Breast epithelium (tissue), 4 donors: ENCODE measurements at regions not wholly inside any gene's neighbourhood (a gene's known extent, or its start where the extent isn't known, plus 50 kb on each side); places are given as distances from the start of the nearest gene placed in this dataset.

Experiments used
- DNase-seq, 2 donors: peaks; one replicate each; pipeline ENCODE4 v3.0.0-alpha.2; 2019; ENCODE audit warnings: low spot score in 2 of 2
- H3K27ac ChIP-seq, 2 donors: fragments of 200-600 bp; sonication (generic) in 1 of 2; one replicate each; pipeline ENCODE4 v1.5.1; 2016 to 2019; ENCODE audit warnings: mild to moderate bottlenecking in 1 of 2
- H3K27me3 ChIP-seq, 2 donors: fragments of 200-600 bp; sonication (generic) in 1 of 2; one replicate each; pipeline versions ENCODE4 v1.5.1 to v1.6.0; 2017 to 2019; ENCODE audit warnings: control low read depth in 1 of 2, mild to moderate bottlenecking in 1 of 2
- H3K36me3 ChIP-seq: fragments of 200-600 bp; one replicate; pipeline ENCODE4 v1.5.1; 2019
- H3K4me1 ChIP-seq, 2 donors: fragments of 200-600 bp; sonication (generic); one replicate each; pipeline ENCODE4 v1.5.1; 2016 to 2019; ENCODE audit warnings: control low read depth in 1 of 2
- H3K4me3 ChIP-seq, 3 donors: fragments of 200-600 bp; sonication (generic); 1 replicate in 2 of 3; 2 replicates in 1 of 3; pipeline ENCODE4 v1.5.1; 2016 to 2019; ENCODE audit warnings: mild to moderate bottlenecking in 3 of 3, moderate library complexity in 2 of 3
- H3K9me3 ChIP-seq, 2 donors: fragments of 200-600 bp; sonication (generic) in 1 of 2; one replicate each; pipeline ENCODE4 v1.5.1; 2016 to 2019; ENCODE audit warnings: control low read depth in 1 of 2
- POLR2A ChIP-seq: fragments of 450-650 bp; IDR thresholded peaks from one replicate; pipeline ENCODE4 v1.6.1; 2016; ENCODE audit warnings: antibody characterized with exemption, mild to moderate bottlenecking, moderate library complexity
- POLR2AphosphoS5 ChIP-seq, 3 donors: sonication (generic); formaldehyde crosslinking; IDR thresholded peaks; one replicate each; pipeline ENCODE4 v1.6.1; 2017; ENCODE audit warnings: antibody characterized with exemption in 3 of 3
- intact Hi-C: fragments of 100-400 bp; cut with DNase I; formaldehyde crosslinking; loops from one replicate; pipeline ENCODE4 v1.15.1; 2023; ENCODE audit warnings: low total_unique reads
- TF ChIP-seq, protein P1 (sequence below), 3 donors: fragments of 450-650 bp; IDR thresholded peaks; one replicate each; pipeline ENCODE4 v1.5.1; 2016 to 2017; ENCODE audit warnings: antibody characterized with exemption in 3 of 3, mild to moderate bottlenecking in 3 of 3, moderate library complexity in 3 of 3

DNA sequence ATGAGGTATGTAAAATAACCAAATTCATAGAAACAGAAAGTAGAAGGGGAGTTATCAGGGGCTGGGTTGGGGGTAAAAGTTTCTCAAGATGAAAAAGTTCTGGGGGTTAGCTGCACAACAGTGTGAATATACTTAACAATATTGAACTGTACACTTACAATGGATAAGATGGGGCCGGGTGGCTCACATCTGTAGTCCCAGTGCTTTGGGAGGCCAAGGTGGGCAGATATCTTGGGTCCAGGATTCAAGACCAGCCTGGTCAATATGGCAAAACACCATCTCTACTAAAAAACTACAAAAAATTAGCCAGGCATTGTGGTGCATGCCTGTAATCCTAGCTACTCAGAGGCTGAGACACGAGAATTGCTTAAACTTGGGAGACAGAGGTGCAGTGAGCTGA, 274.3 kb downstream of the TJP1 start:
- no peaks in the 10 kb centered on the region for H3K36me3 ChIP-seq
- no peak for DNase-seq
- TF ChIP-seq POLR2A (no peak), POLR2AphosphoS5 (IDR thresholded peaks at IDR 0.05) (no peak)
- TF ChIP-seq, protein P1, sequence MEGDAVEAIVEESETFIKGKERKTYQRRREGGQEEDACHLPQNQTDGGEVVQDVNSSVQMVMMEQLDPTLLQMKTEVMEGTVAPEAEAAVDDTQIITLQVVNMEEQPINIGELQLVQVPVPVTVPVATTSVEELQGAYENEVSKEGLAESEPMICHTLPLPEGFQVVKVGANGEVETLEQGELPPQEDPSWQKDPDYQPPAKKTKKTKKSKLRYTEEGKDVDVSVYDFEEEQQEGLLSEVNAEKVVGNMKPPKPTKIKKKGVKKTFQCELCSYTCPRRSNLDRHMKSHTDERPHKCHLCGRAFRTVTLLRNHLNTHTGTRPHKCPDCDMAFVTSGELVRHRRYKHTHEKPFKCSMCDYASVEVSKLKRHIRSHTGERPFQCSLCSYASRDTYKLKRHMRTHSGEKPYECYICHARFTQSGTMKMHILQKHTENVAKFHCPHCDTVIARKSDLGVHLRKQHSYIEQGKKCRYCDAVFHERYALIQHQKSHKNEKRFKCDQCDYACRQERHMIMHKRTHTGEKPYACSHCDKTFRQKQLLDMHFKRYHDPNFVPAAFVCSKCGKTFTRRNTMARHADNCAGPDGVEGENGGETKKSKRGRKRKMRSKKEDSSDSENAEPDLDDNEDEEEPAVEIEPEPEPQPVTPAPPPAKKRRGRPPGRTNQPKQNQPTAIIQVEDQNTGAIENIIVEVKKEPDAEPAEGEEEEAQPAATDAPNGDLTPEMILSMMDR (IDR thresholded peaks at IDR 0.05), result no peak

DNA sequence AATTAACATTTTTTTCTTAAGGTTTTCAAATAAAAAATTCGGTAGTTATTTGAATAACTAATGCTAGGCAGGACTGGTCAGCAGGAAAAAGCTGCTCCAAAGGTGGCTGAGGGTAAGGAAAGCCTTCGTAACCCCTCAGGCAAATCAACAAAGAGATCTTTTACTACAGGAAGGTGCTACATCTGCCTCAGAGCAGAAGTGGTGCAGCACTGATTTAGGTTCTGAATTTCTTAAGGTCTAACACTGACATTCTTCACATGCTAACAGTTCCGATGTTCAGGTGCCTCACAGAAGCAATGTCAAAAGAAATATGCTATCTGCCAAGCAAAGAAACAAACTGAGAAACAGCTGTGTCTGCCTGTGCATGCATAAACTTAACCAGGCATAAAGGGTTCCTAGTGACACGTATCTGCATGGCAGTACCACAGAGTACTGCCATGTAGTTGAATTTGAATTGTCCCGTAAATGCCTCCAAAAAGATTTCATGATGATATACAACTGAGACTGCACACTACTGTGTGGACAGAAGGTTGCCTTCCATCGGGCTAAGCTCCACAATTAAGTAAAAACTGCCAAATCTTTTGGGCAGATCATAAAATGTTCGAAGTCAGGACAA, 275.0 kb upstream of the NSMCE3 start:
- Histone ChIP-seq H3K27me3 (no peaks in the 10 kb centered on the region), H3K36me3 (no peaks in the 10 kb centered on the region), H3K4me1 (no peaks in the 10 kb centered on the region), H3K4me3 (no peak overlapping the region), H3K27ac (no peak overlapping the region), H3K9me3 (peaks cover 0 to 20% of the 10 kb centered on the region in 2 donors)
- no peak for DNase-seq
- intact Hi-C loops, result no loop called here
- TF ChIP-seq POLR2AphosphoS5 (IDR thresholded peaks at IDR 0.05), result no peak
- TF ChIP-seq POLR2A, result no peak
- TF ChIP-seq, protein P1 (IDR thresholded peaks at IDR 0.05), result no peak

More for the DNA sequence above, 274.3 kb downstream of the TJP1 start:
- intact Hi-C loops, result no loop called here
- no peaks in the 10 kb centered on the region for H3K27me3 ChIP-seq
- H3K4me1 ChIP-seq, result no peaks in the 10 kb centered on the region
- no peak overlapping the region for H3K27ac ChIP-seq
- peaks cover 0 to 20% of the 10 kb centered on the region in 2 donors for H3K9me3 ChIP-seq
- no peak overlapping the region for H3K4me3 ChIP-seq

DNA sequence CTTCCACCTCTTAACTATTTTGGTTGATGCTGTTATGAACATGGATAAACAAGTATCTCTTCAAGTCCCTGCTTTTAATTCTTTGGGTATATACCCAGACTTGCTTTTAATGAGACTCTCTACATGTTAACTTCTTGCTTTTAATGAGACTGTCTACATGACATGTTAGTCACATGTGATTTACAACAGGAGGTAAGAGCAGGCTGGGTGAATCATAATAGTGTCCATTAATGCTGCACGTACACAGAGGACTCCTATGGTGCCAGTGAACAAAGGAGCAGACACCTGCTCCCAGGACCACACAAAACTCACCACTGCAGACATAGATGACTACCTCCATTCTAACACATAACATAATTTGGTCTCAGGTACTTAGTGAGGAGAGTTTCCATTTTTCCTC, 273.4 kb upstream of the NSMCE3 start:
- H3K36me3 ChIP-seq, result no peaks in the 10 kb centered on the region
- no peaks in the 10 kb centered on the region for H3K4me1 ChIP-seq
- peaks cover 0 to 20% of the 10 kb centered on the region in 2 donors for H3K9me3 ChIP-seq
- no peak overlapping the region for H3K27ac ChIP-seq
- intact Hi-C loops, result no loop called here
- no peak for DNase-seq
- TF ChIP-seq, protein P1 (IDR thresholded peaks at IDR 0.05), result no peak
- TF ChIP-seq POLR2A (no peak), POLR2AphosphoS5 (IDR thresholded peaks at IDR 0.05) (no peak)
- H3K4me3 ChIP-seq, result no peak overlapping the region
- no peaks in the 10 kb centered on the region for H3K27me3 ChIP-seq

DNA sequence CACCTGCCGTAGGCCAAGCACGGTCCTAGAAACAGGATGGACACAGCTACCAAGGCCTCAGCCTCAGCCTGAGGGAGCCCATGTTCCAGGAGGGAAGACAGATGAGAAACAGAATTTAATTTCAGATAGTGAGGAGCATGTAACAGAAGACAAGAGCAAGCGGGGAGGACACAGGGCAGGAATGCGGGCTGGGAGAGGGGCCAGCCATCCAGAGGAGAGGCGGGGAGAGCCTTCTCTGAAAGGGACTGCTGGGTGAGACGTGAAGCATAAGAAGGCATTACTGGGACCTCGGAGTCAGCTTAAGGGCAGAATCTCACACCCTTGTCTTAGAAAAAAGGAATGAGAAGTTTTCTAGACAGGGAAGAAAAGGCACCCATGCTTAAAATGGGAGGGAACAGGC, 271.7 kb upstream of the NSMCE3 start:
- no peak for TF ChIP-seq POLR2A
- TF ChIP-seq, protein P1 (IDR thresholded peaks at IDR 0.05), result no peak
- TF ChIP-seq POLR2AphosphoS5 (IDR thresholded peaks at IDR 0.05), result no peak
- no peak for DNase-seq
- intact Hi-C loops, result no loop called here
- H3K27me3 ChIP-seq, result no peaks in the 10 kb centered on the region
- H3K9me3 ChIP-seq, result peaks cover 0 to 13% of the 10 kb centered on the region in 2 donors
- H3K36me3 ChIP-seq, result no peaks in the 10 kb centered on the region
- H3K4me3 ChIP-seq, result no peak overlapping the region
- H3K4me1 ChIP-seq, result no peaks in the 10 kb centered on the region
- no peak overlapping the region for H3K27ac ChIP-seq

DNA sequence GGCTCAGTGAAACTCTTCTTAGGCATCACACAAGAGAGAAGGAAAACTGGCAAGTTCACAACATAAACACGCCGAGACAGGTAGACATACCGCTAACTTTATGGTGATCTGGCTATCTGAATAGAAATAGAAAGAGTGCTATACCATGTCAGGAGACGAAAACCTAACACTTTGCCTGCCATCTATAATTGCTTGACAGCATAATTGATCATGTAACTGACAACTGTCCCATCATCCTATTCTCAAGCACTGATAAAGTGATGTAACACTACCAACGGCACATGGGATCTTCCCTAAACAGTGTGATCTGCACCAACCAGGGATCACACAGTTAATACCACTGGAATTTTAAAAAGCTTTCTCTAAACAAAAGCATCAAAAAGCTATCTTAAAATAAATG, 270.9 kb upstream of the NSMCE3 start:
- H3K9me3 ChIP-seq, result peaks cover 0 to 8% of the 10 kb centered on the region in 2 donors
- H3K4me3 ChIP-seq, result no peak overlapping the region
- no peaks in the 10 kb centered on the region for H3K4me1 ChIP-seq
- no peak overlapping the region for H3K27ac ChIP-seq
- intact Hi-C loops, result no loop called here
- no peak for DNase-seq
- no peak for TF ChIP-seq POLR2A
- TF ChIP-seq, protein P1 (IDR thresholded peaks at IDR 0.05), result no peak
- no peak for TF ChIP-seq POLR2AphosphoS5 (IDR thresholded peaks at IDR 0.05)
- no peaks in the 10 kb centered on the region for H3K27me3 ChIP-seq
- no peaks in the 10 kb centered on the region for H3K36me3 ChIP-seq
